Erythroblast (primary cell): ENCODE measurements at regions not wholly inside any gene's neighbourhood (a gene's known extent, or its start where the extent isn't known, plus 50 kb on each side); places are given as distances from the start of the nearest gene placed in this dataset.

ENCODE experiments used
- GATA1 ChIP-seq: IDR thresholded peaks from 2 replicates; pipeline ENCODE4 v1.6.1; 2011; ENCODE audit warnings: low read depth, mild to moderate bottlenecking, control low read depth, low read length, moderate library complexity
- POLR2A ChIP-seq: IDR thresholded peaks from 2 replicates; pipeline ENCODE4 v1.6.1; 2011; ENCODE audit warnings: mild to moderate bottlenecking, low read length

DNA sequence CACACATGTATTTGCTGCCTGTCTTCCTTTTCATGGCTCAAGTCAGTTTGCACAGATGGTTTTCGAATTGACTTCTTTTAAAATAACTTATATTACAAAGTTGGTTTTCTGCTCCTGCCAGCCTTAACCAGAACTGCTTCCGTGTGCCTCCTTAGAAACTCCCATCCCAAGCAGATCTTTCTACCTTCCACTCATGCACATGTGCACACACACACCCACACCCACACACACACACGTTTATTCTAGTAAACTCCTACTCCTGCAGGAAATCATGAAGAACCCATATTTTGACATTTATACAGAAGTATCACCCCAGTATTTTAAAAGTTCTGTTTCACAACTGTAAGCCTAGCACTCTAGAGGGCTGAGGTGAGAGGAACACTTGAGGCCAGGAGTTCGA, 329.5 kb upstream of the SOX9 start:
- TF ChIP-seq POLR2A = no peak
- TF ChIP-seq GATA1 = no peak
